PC-9 (cell line): ENCODE measurements at regions not wholly inside any gene's neighbourhood (a gene's known extent, or its start where the extent isn't known, plus 50 kb on each side); places are given as distances from the start of the nearest gene placed in this dataset.

Experiments used
- BruUV-seq: library from RNA; stranded (reverse); fragments of 400-500 nt; replicated peaks from 2 replicates; lab custom pipeline; 2021; lab: Mats Ljungman, UMichigan
- CTCF ChIA-PET: fragments of 300-600 bp; sonication (Branson Sonifier 250); formaldehyde crosslinking; loops from one replicate; lab custom pipeline; 2022; ENCODE audit warnings: antibody characterized with exemption; lab: Charles Lee
- POLR2A ChIA-PET: fragments of 300-600 bp; sonication (Branson Sonifier 250); formaldehyde crosslinking; loops from one replicate; lab custom pipeline; 2022; ENCODE audit warnings: antibody characterized with exemption; ENCODE audit not compliant: unreplicated experiment; lab: Charles Lee
- DNase-seq, 2 experiments: peaks; one replicate each; pipeline versions ENCODE4 v3.0.0 to v3.0.0-alpha.2; 2015 to 2022; ENCODE audit warnings: mixed read lengths in 1 of 2
- H2AFZ ChIP-seq: fragments of 200-600 bp; sonication (generic); 2 replicates; pipeline ENCODE4 v1.8.1; 2017; ENCODE audit warnings: antibody characterized with exemption
- H3F3A ChIP-seq: fragments of 200-600 bp; sonication (generic); 2 replicates; pipeline ENCODE4 v1.8.1; 2017; ENCODE audit warnings: antibody characterized with exemption, mild to moderate bottlenecking, low read depth; ENCODE audit not compliant: insufficient read depth
- H3K27ac ChIP-seq: fragments of 200-600 bp; sonication (generic); 2 replicates; pipeline ENCODE4 v1.6.1; 2016; ENCODE audit warnings: mixed run types
- H3K27me3 ChIP-seq: fragments of 200-600 bp; sonication (generic); 2 replicates; pipeline ENCODE4 v1.6.1; 2016; ENCODE audit warnings: low read depth, mixed run types; ENCODE audit not compliant: insufficient read depth
- H3K36me3 ChIP-seq: fragments of 200-600 bp; sonication (generic); 2 replicates; pipeline ENCODE4 v1.6.1; 2016; ENCODE audit warnings: low read depth, mixed run types
- H3K4me1 ChIP-seq: fragments of 200-600 bp; sonication (generic); replicated peaks from 2 replicates; pipeline ENCODE4 v1.6.1; 2016; ENCODE audit warnings: mixed run types; ENCODE audit not compliant: insufficient read depth
- H3K4me2 ChIP-seq: fragments of 200-600 bp; sonication (generic); 2 replicates; pipeline ENCODE4 v1.6.1; 2017; ENCODE audit warnings: mixed run types
- H3K4me3 ChIP-seq: fragments of 200-600 bp; sonication (generic); 2 replicates; pipeline ENCODE4 v1.6.1; 2016; ENCODE audit warnings: mixed run types
- H3K79me2 ChIP-seq: fragments of 200-600 bp; sonication (generic); 2 replicates; pipeline ENCODE4 v1.6.1; 2017; ENCODE audit warnings: low read depth, mixed run types
- H3K9me2 ChIP-seq: fragments of 200-600 bp; sonication (generic); 2 replicates; pipeline ENCODE4 v1.8.1; 2017; ENCODE audit warnings: mild to moderate bottlenecking; ENCODE audit not compliant: insufficient read depth
- H3K9me3 ChIP-seq: fragments of 200-600 bp; sonication (generic); 2 replicates; pipeline ENCODE4 v1.8.1; 2016; ENCODE audit warnings: low read depth; ENCODE audit not compliant: insufficient read depth
- H4K20me1 ChIP-seq: fragments of 200-600 bp; sonication (generic); 2 replicates; pipeline ENCODE4 v1.8.1; 2017; ENCODE audit not compliant: insufficient read depth
- CTCF ChIP-seq: fragments of 200-600 bp; sonication (generic); conservative IDR thresholded peaks from 2 replicates; pipeline ENCODE4 v1.6.1; 2017; ENCODE audit warnings: mixed run types, antibody characterized with exemption, mild to moderate bottlenecking, moderate library complexity
- EZH2 ChIP-seq: fragments of 200-600 bp; sonication (generic); IDR thresholded peaks from 2 replicates; pipeline ENCODE4 v1.8.0; 2017; ENCODE audit warnings: antibody characterized with exemption, low read depth
- intact Hi-C: fragments of 100-400 bp; cut with micrococcal nuclease; formaldehyde crosslinking; loops from one replicate; pipeline ENCODE4 v1.10.0; 2022; ENCODE audit not compliant: unreplicated experiment

GRCh38 chrX:98141466-98141865 is 1257.8 kb downstream of the RPA4 start:
- Histone ChIP-seq H4K20me1 (no peaks in the 10 kb centered on the region), H3K27me3 (no peaks in the 10 kb centered on the region), H3K4me1 (no peaks in the 10 kb centered on the region), H3K4me2 (no peak overlapping the region), H3K9me2 (no peaks in the 10 kb centered on the region), H3F3A (no peaks in the 10 kb centered on the region), H3K79me2 (no peaks in the 10 kb centered on the region), H2AFZ (no peak overlapping the region), H3K9me3 (no peaks in the 10 kb centered on the region), H3K4me3 (no peak overlapping the region), H3K36me3 (no peaks in the 10 kb centered on the region), H3K27ac (no peak overlapping the region)
- no TSS peak for BruUV-seq
- ChIA-PET CTCF (no interaction called here), POLR2A (no interaction called here)
- no peak for DNase-seq
- no peak for TF ChIP-seq EZH2
- no peak for TF ChIP-seq CTCF
- intact Hi-C loops = no loop called here

- Histone ChIP-seq H3K4me1 (no peaks in the 10 kb centered on the region), H3K27me3 (no peaks in the 10 kb centered on the region), H3K36me3 (no peaks in the 10 kb centered on the region), H3K9me2 (no peaks in the 10 kb centered on the region), H3K4me3 (no peak overlapping the region), H3K4me2 (no peak overlapping the region), H3K79me2 (no peaks in the 10 kb centered on the region), H3F3A (no peaks in the 10 kb centered on the region), H2AFZ (no peak overlapping the region), H3K9me3 (no peaks in the 10 kb centered on the region), H3K27ac (no peak overlapping the region), H4K20me1 (no peaks in the 10 kb centered on the region)
- DNase-seq = no peak
- no TSS peak for BruUV-seq
- intact Hi-C loops = no loop called here
- CTCF ChIA-PET = no interaction called here
- POLR2A ChIA-PET = no interaction called here
- no peak for TF ChIP-seq CTCF
These were observed 1307.3 kb downstream of the RPA4 start for GRCh38 chrX:98191003-98191402.

- Histone ChIP-seq H3K79me2 (no peaks in the 10 kb centered on the region), H3K9me2 (no peaks in the 10 kb centered on the region), H4K20me1 (no peaks in the 10 kb centered on the region), H3K4me2 (no peak overlapping the region), H3F3A (no peaks in the 10 kb centered on the region), H3K27ac (no peak overlapping the region), H3K9me3 (no peaks in the 10 kb centered on the region), H3K4me1 (no peaks in the 10 kb centered on the region), H3K36me3 (no peaks in the 10 kb centered on the region), H3K27me3 (no peaks in the 10 kb centered on the region), H3K4me3 (no peak overlapping the region), H2AFZ (no peak overlapping the region)
- CTCF ChIA-PET = no interaction called here
- no peak for DNase-seq
- intact Hi-C loops = no loop called here
- TF ChIP-seq CTCF (no peak), EZH2 (no peak)
- BruUV-seq = no TSS peak
- POLR2A ChIA-PET = no interaction called here
These were observed 1310.3 kb downstream of the RPA4 start for GRCh38 chrX:98194036-98194435.
